Left ventricle myocardium inferior (tissue), 1 donor: ENCODE measurements at regions not wholly inside any gene's neighbourhood (a gene's known extent, or its start where the extent isn't known, plus 50 kb on each side); places are given as distances from the start of the nearest gene placed in this dataset.

Experiments used
- DNase-seq: peaks from one replicate; pipeline ENCODE4 v3.0.0-alpha.2; 2020
- H3K27ac ChIP-seq: fragments of 200-600 bp; replicated peaks from 2 replicates; pipeline ENCODE4 v1.8.0; 2021
- H3K27me3 ChIP-seq: fragments of 200-600 bp; 2 replicates; pipeline ENCODE4 v1.8.0; 2021; ENCODE audit warnings: low read depth
- H3K36me3 ChIP-seq: fragments of 200-600 bp; 2 replicates; pipeline ENCODE4 v1.8.0; 2021
- H3K4me1 ChIP-seq: fragments of 200-600 bp; 2 replicates; pipeline ENCODE4 v1.8.0; 2021
- H3K4me3 ChIP-seq: fragments of 200-600 bp; 2 replicates; pipeline ENCODE4 v1.8.0; 2021; ENCODE audit warnings: mild to moderate bottlenecking, moderate library complexity
- H3K9me3 ChIP-seq: fragments of 200-600 bp; replicated peaks from 2 replicates; pipeline ENCODE4 v1.8.0; 2021
- CTCF ChIP-seq: fragments of 200-600 bp; IDR thresholded peaks from 2 replicates; pipeline ENCODE4 v1.8.0; 2021; ENCODE audit warnings: antibody characterized with exemption, mild to moderate bottlenecking, borderline replicate concordance
- intact Hi-C: fragments of 100-400 bp; cut with micrococcal nuclease; formaldehyde crosslinking; loops from one replicate; pipeline ENCODE4 v1.11.0; 2022
- donor health status: DM: no; HTN: yes; CAD: no; lungs with severe emphysema.

- Histone ChIP-seq H3K9me3 (no peaks in the 10 kb centered on the region), H3K4me1 (no peaks in the 10 kb centered on the region), H3K27me3 (no peaks in the 10 kb centered on the region), H3K36me3 (no peaks in the 10 kb centered on the region), H3K27ac (no peak overlapping the region), H3K4me3 (no peak overlapping the region)
- intact Hi-C loops: no loop called here
- no peak for TF ChIP-seq CTCF
- DNase-seq: no peak
Measured at GRCh38 chr3:3461317-3461716, 281.8 kb upstream of the CRBN start.

GRCh38 chr3:3448468-3448867 is 269.0 kb upstream of the CRBN start:
- Histone ChIP-seq H3K27me3 (no peaks in the 10 kb centered on the region), H3K9me3 (no peaks in the 10 kb centered on the region), H3K36me3 (no peaks in the 10 kb centered on the region), H3K4me3 (no peak overlapping the region), H3K4me1 (no peaks in the 10 kb centered on the region), H3K27ac (no peak overlapping the region)
- intact Hi-C loops: no loop called here
- no peak for DNase-seq
- no peak for TF ChIP-seq CTCF

GRCh38 chr3:3447641-3448040 is 268.1 kb upstream of the CRBN start:
- no peak overlapping the region for H3K27ac ChIP-seq
- TF ChIP-seq CTCF: no peak
- no peaks in the 10 kb centered on the region for H3K27me3 ChIP-seq
- no peaks in the 10 kb centered on the region for H3K4me1 ChIP-seq
- DNase-seq: no peak
- no peaks in the 10 kb centered on the region for H3K36me3 ChIP-seq
- intact Hi-C loops: no loop called here
- H3K4me3 ChIP-seq: no peak overlapping the region
- no peaks in the 10 kb centered on the region for H3K9me3 ChIP-seq

- intact Hi-C loops: no loop called here
- DNase-seq: no peak
Measured at GRCh38 chr3:3446251-3446650, 266.8 kb upstream of the CRBN start.

GRCh38 chr3:3443482-3443881 is 264.0 kb upstream of the CRBN start:
- intact Hi-C loops: no loop called here
- DNase-seq: no peak
- H3K27me3 ChIP-seq: no peaks in the 10 kb centered on the region

More at GRCh38 chr3:3446251-3446650, 266.8 kb upstream of the CRBN start:
- no peak for TF ChIP-seq CTCF
- Histone ChIP-seq H3K4me3 (no peak overlapping the region), H3K36me3 (no peaks in the 10 kb centered on the region), H3K27me3 (no peaks in the 10 kb centered on the region), H3K9me3 (no peaks in the 10 kb centered on the region), H3K4me1 (no peaks in the 10 kb centered on the region), H3K27ac (no peak overlapping the region)

More at GRCh38 chr3:3443482-3443881, 264.0 kb upstream of the CRBN start:
- H3K9me3 ChIP-seq: no peaks in the 10 kb centered on the region
- H3K36me3 ChIP-seq: no peaks in the 10 kb centered on the region
- TF ChIP-seq CTCF: no peak
- H3K4me3 ChIP-seq: no peak overlapping the region
- H3K27ac ChIP-seq: no peak overlapping the region
- H3K4me1 ChIP-seq: no peaks in the 10 kb centered on the region
